ENCODE measurements at regions not wholly inside any gene's neighbourhood (a gene's known extent, or its start where the extent isn't known, plus 50 kb on each side); places are given as distances from the start of the nearest gene placed in this dataset.

- CTCF ChIA-PET: no interaction called here
- Mint-ChIP-seq H3K4me1 (peaks cover 71% of the 10 kb centered on the region), H3K27ac (peak overlapping the region; percentile 96), H3K27me3 (no peaks in the 10 kb centered on the region), H3K9me3 (no peaks in the 10 kb centered on the region), H3K36me3 (ENCODE audit: low read depth) (no peaks in the 10 kb centered on the region), H3K4me3 (no peak overlapping the region)
- intact Hi-C loops (cut with micrococcal nuclease): loop anchor here (10.0 kb wide), 1 partner anchor 783 kb away; no protein-coding TSS in a partner anchor
- POLR2A ChIA-PET: interaction anchor here (1.9 to 6.3 kb wide), 2 partner anchors 86 to 88 kb away, joined by 8 to 156 read pairs; partner anchors contain the start of gene KLF6
- ATAC-seq (ENCODE audit: low read depth): no peak
- DNase-seq: no peak
- TF ChIP-seq CTCF (IDR thresholded peaks at IDR 0.05): no peak
Measured at GRCh38 chr10:3871424-3871996, 86.5 kb upstream of the KLF6 start.

GRCh38 chr10:3869036-3869435 is 84.0 kb upstream of the KLF6 start:
- H3K4me1 Mint-ChIP-seq: peaks cover 59% of the 10 kb centered on the region

GRCh38 chr10:3868271-3868664 is 83.3 kb upstream of the KLF6 start:
- CTCF ChIA-PET: no interaction called here
- H3K27ac Mint-ChIP-seq: peak overlapping the region; percentile 43
- peaks cover 51% of the 10 kb centered on the region for H3K4me1 Mint-ChIP-seq

More at GRCh38 chr10:3869036-3869435, 84.0 kb upstream of the KLF6 start:
- ChIA-PET CTCF (no interaction called here), POLR2A (interaction anchor here (2.1 kb wide), 1 partner anchor 84 kb away, joined by 10 read pairs; the partner anchor contains the start of gene KLF6)
- H3K27ac Mint-ChIP-seq: no peak overlapping the region
- DNase-seq (no peak), ATAC-seq (ENCODE audit: low read depth) (no peak)
- H3K36me3 Mint-ChIP-seq (ENCODE audit: low read depth): no peaks in the 10 kb centered on the region
- H3K4me3 Mint-ChIP-seq: no peak overlapping the region
- intact Hi-C loops (cut with micrococcal nuclease): no loop called here
- H3K9me3 Mint-ChIP-seq: no peaks in the 10 kb centered on the region
- TF ChIP-seq CTCF (IDR thresholded peaks at IDR 0.05): no peak
- H3K27me3 Mint-ChIP-seq: no peaks in the 10 kb centered on the region

GRCh38 chr10:3867454-3868270 is 82.7 kb upstream of the KLF6 start:
- ATAC-seq (ENCODE audit: low read depth) (peak; percentile 8), DNase-seq (no peak)
- no peak overlapping the region for H3K4me3 Mint-ChIP-seq
- H3K9me3 Mint-ChIP-seq: no peaks in the 10 kb centered on the region
- intact Hi-C loops (cut with micrococcal nuclease): no loop called here
- H3K27ac Mint-ChIP-seq: no peak overlapping the region
- no peaks in the 10 kb centered on the region for H3K27me3 Mint-ChIP-seq
- TF ChIP-seq CTCF (IDR thresholded peaks at IDR 0.05): no peak
- peaks cover 45% of the 10 kb centered on the region for H3K4me1 Mint-ChIP-seq
- ChIA-PET POLR2A (interaction anchor here (0.6 to 2.1 kb wide), 4 partner anchors 32 to 189 kb away, joined by 3 to 10 read pairs (median 3); partner anchors contain the start of gene KLF6), CTCF (no interaction called here)
- no peaks in the 10 kb centered on the region for H3K36me3 Mint-ChIP-seq (ENCODE audit: low read depth)

More at GRCh38 chr10:3868271-3868664, 83.3 kb upstream of the KLF6 start:
- Mint-ChIP-seq H3K9me3 (no peaks in the 10 kb centered on the region), H3K27me3 (no peaks in the 10 kb centered on the region), H3K36me3 (ENCODE audit: low read depth) (no peaks in the 10 kb centered on the region), H3K4me3 (no peak overlapping the region)
- POLR2A ChIA-PET: interaction anchor here (0.6 to 2.1 kb wide), 4 partner anchors 32 to 190 kb away, joined by 3 to 10 read pairs (median 3); partner anchors contain the start of gene KLF6
- intact Hi-C loops (cut with micrococcal nuclease): no loop called here
- DNase-seq (no peak), ATAC-seq (ENCODE audit: low read depth) (peak; percentile 9)
- TF ChIP-seq CTCF (IDR thresholded peaks at IDR 0.05): no peak

- Mint-ChIP-seq H3K27ac (peak overlapping the region; percentile 19), H3K9me3 (no peaks in the 10 kb centered on the region), H3K4me3 (no peak overlapping the region), H3K27me3 (no peaks in the 10 kb centered on the region), H3K36me3 (ENCODE audit: low read depth) (no peaks in the 10 kb centered on the region), H3K4me1 (peaks cover 33% of the 10 kb centered on the region)
- DNase-seq (no peak), ATAC-seq (ENCODE audit: low read depth) (peak; percentile 28)
- no peak for TF ChIP-seq CTCF (IDR thresholded peaks at IDR 0.05)
- POLR2A ChIA-PET: interaction anchor here (1.4 to 2.0 kb wide), 2 partner anchors 14 to 82 kb away, joined by 7 to 19 read pairs; partner anchors contain the start of gene KLF6
- intact Hi-C loops (cut with micrococcal nuclease): no loop called here
- CTCF ChIA-PET: no interaction called here
Measured at GRCh38 chr10:3866332-3866731, 81.3 kb upstream of the KLF6 start.
